Small intestine (tissue), 7 donors: ENCODE measurements at regions not wholly inside any gene's neighbourhood (a gene's known extent, or its start where the extent isn't known, plus 50 kb on each side); places are given as distances from the start of the nearest gene placed in this dataset.
"Not testable (repeated sequence)": the region's sequence is repeated elsewhere in the genome, so short reads cannot be mapped to it uniquely, and the experiment has no call there.

Source experiments
- DNase-seq, 2 donors: peaks; one replicate each; pipeline versions ENCODE4 v3.0.0 to v3.0.0-alpha.2; 2013
- FAIRE-seq: peaks from 2 replicates; lab custom pipeline; 2012; peaks lifted over from hg19 to GRCh38; lab: Jason Lieb, UNC
- H3K27ac ChIP-seq, 3 donors: one replicate each; pipeline ENCODE4 v1.5.1; 2013; ENCODE audit warnings: low read length in 2 of 3, mild to moderate bottlenecking in 2 of 3, control low read depth in 1 of 3, inconsistent platforms in 1 of 3, low read depth in 1 of 3, moderate library complexity in 1 of 3
- H3K27me3 ChIP-seq, 3 donors: one replicate each; pipeline ENCODE4 v1.6.1; 2013; ENCODE audit warnings: low read length in 3 of 3, inconsistent platforms in 1 of 3; ENCODE audit not compliant: control insufficient read depth in 3 of 3, insufficient read depth in 3 of 3
- H3K36me3 ChIP-seq, 3 donors: one replicate each; pipeline ENCODE4 v1.6.1; 2013; ENCODE audit warnings: low read length in 3 of 3, inconsistent platforms in 1 of 3, low read depth in 1 of 3, mild to moderate bottlenecking in 1 of 3, moderate library complexity in 1 of 3; ENCODE audit not compliant: control insufficient read depth in 3 of 3, insufficient read depth in 2 of 3
- H3K4me1 ChIP-seq, 3 donors: one replicate each; pipeline ENCODE4 v1.6.1; 2013; ENCODE audit warnings: low read length in 2 of 3, inconsistent platforms in 1 of 3, low read depth in 1 of 3, mild to moderate bottlenecking in 1 of 3, moderate library complexity in 1 of 3; ENCODE audit not compliant: control insufficient read depth in 3 of 3, insufficient read depth in 2 of 3
- H3K4me3 ChIP-seq, 3 donors: one replicate each; pipeline ENCODE4 v1.5.1; 2013; ENCODE audit warnings: low read length in 3 of 3, control low read depth in 1 of 3, inconsistent platforms in 1 of 3, low read depth in 1 of 3, mild to moderate bottlenecking in 1 of 3, moderate library complexity in 1 of 3
- H3K9me3 ChIP-seq, 2 donors: one replicate each; pipeline ENCODE4 v1.6.1; 2013; ENCODE audit warnings: low read depth in 1 of 2, low read length in 1 of 2; ENCODE audit not compliant: control insufficient read depth in 2 of 2, insufficient read depth in 1 of 2
- WGBS, 3 donors: extraction: QIAGEN DNeasy Blood & Tissue Kit; methylation state at CpG; one replicate each; pipeline ENCODE4 v1.1.7; 2013; 5-methylcytosine and 5-hydroxymethylcytosine counted together
- donor health status: healthy with polysubstance abuse.
- donor health status: control.
- donor health status: control.
- donor health status: Bipolar disorder and iron deficiency.
- donor health status: healthy.

DNA sequence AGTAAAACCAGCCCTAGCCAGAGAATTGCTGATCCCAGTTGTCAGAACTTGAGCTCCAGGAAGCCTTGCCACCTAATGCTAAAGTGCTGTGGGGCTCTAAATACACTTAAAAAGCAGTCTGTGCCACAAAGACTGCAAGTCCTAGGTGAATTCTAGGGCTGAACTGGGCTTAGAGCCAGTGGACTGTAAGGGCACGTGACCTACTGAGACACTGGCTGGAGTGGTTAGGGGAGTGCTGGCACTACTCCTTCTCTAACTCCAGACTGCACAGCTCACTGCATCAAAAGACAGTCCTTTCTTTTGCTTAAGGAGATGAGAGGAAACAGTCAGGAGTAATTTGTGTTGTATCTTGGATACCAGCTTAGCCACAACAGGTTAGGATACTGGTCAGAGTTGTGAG, 1240.2 kb downstream of the FAM133A start:
- Histone ChIP-seq H3K4me1 (no peaks in the 10 kb centered on the region), H3K4me3 (no peak overlapping the region), H3K27me3 (no peaks in the 10 kb centered on the region), H3K36me3 (no peaks in the 10 kb centered on the region), H3K9me3 (no peaks in the 10 kb centered on the region), H3K27ac (no peak overlapping the region)
- 64 to 82% (median 77%) methylated on average over 1 of the region's 1 CpG for WGBS, 3 donors
- DNase-seq (no peak), FAIRE-seq (no peak)

DNA sequence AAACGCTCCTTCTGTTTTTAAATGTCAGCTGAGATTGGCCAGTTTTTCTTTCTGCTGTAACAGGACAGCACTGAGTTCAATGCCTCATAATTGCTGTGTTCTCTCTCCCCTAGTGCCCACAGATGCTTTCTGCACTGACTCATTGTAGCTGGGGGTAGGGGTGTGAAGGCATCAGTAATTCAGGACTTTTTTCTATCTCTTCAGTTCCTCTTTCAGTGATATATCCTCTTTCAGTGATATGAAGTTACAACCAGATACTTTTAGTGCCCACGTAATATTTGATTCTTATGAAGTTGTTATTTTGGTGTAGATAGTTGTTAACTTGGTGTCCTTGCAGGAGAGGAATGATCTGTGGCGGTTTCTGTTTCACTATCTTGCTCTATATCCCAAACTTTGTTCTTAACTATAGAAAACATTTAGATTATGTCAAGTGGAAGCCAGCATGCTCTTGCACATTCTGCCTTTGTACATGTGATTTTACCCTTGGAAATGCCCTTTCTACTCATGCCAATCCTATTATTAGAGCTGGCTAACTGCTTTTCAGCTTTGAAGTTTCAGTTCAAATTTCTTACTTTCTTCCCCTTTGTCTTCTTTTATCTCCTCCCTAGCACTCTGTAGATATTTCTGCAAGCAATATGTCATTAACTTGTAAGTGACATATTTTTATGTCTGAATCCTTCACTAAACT, 1258.4 kb downstream of the FAM133A start:
- Histone ChIP-seq H3K36me3 (no peaks in the 10 kb centered on the region), H3K4me3 (no peak overlapping the region), H3K27ac (no peak overlapping the region), H3K27me3 (no peaks in the 10 kb centered on the region), H3K4me1 (no peaks in the 10 kb centered on the region), H3K9me3 (peaks cover 0 to 4% of the 10 kb centered on the region in 2 donors)
- DNase-seq (no peak), FAIRE-seq (no peak)
- WGBS, 3 donors: 67 to 77% (median 72%) methylated on average over 3 of the region's 3 CpGs

DNA sequence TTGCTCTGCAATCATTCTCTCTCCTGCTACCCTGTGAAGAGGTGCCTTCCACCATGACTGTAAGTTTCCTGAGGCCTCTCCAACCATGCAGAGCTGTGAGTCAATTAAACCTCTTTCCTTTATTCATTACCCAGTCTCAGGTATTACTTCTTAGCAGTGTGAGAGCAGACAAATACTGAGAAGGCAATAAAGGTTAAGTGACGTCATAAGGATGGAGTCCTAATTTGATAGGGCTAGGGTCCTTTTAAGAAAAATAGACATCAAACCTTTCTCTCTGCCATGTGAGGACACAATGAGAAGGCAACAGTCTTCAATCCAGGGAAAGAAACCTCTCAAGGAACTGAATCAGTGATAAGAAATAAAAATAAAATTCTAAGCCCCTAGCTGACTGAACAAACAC, 1262.7 kb downstream of the FAM133A start:
- Histone ChIP-seq H3K4me1 (no peaks in the 10 kb centered on the region), H3K27ac (no peak overlapping the region), H3K36me3 (no peaks in the 10 kb centered on the region), H3K4me3 (no peak overlapping the region), H3K27me3 (no peaks in the 10 kb centered on the region), H3K9me3 (peaks cover 0 to 4% of the 10 kb centered on the region in 2 donors)
- DNase-seq (no peak), FAIRE-seq (no peak)
- 45 to 84% (median 55%) methylated on average over 1 of the region's 1 CpG for WGBS, 3 donors

DNA sequence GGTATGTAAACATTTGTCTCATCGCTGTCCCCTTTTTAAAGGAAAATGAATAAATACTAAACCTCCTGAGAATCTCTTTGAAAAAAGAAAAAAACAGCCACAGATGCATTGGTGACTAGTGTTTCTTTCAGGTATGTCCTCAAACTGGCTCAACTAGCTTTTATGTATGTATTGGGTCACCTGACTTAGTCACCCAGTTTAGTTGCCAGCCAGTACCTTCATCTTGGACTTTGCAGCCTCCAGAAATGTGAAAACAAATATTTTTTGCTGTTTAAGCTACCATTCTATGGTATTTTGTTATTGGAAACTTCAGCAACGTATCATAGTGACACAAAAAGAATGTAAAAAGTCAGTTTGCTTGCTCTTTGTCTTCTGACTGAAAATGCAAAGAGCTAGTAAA, 1263.5 kb downstream of the FAM133A start:
- DNase-seq (no peak), FAIRE-seq (no peak)
- WGBS, 3 donors: 24 to 61% (median 31%) methylated on average over 2 of the region's 2 CpGs
- peaks cover 0 to 8% of the 10 kb centered on the region in 2 donors for H3K9me3 ChIP-seq
- H3K4me3 ChIP-seq: no peak overlapping the region
- no peaks in the 10 kb centered on the region for H3K27me3 ChIP-seq
- H3K4me1 ChIP-seq: no peaks in the 10 kb centered on the region
- no peaks in the 10 kb centered on the region for H3K36me3 ChIP-seq
- H3K27ac ChIP-seq: no peak overlapping the region

DNA sequence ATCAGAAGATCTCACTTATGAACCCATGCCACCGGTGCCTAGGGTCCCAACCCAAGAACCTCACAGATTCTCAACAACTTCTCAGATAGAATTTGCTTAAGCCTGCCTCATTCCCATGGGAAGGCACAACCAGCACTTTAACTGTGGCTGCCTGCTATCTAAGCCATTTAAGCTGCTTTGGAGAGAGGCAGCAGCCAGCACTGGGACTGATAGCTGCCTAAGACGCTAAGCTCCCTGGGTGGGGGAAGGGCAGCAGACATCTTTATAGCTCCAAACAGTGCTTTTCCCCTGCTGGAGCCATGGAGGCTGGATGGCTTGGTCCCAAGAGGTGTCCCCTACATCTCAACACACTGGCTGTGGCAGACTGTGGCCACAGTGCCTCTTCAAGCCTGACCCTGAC, 1268.6 kb downstream of the FAM133A start:
- Histone ChIP-seq H3K27ac (no peak overlapping the region), H3K9me3 (peaks cover 0 to 10% of the 10 kb centered on the region in 2 donors), H3K27me3 (no peaks in the 10 kb centered on the region), H3K36me3 (no peaks in the 10 kb centered on the region), H3K4me1 (no peaks in the 10 kb centered on the region), H3K4me3 (no peak overlapping the region)
- 49 to 76% (median 65%) methylated on average over 2 of the region's 2 CpGs for WGBS, 3 donors
- FAIRE-seq: no peak
- DNase-seq: no peak

DNA sequence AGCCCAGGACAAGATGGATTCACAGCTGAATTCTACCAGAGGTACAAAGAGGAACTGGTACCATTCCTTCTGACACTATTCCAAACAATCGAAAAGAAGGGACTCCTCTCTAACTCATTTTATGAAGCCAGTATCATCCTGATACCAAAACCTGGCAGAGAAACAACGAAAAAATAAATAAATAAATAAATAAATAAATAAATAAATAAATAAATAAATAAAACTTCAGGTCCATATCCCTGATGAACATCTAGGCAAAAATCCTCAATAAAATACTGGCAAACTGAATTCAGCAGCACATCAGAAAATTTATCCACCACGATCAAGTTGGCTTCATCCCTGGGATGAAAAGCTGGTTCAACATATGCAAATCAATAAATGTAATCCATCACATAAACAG, 1272.1 kb downstream of the FAM133A start:
- H3K4me3 ChIP-seq, H3K4me1 ChIP-seq, H3K27me3 ChIP-seq, H3K9me3 ChIP-seq, DNase-seq, H3K36me3 ChIP-seq, H3K27ac ChIP-seq, FAIRE-seq: not testable (repeated sequence)
- 51 to 80% (median 58%) methylated on average over 3 of the region's 3 CpGs for WGBS, 3 donors

DNA sequence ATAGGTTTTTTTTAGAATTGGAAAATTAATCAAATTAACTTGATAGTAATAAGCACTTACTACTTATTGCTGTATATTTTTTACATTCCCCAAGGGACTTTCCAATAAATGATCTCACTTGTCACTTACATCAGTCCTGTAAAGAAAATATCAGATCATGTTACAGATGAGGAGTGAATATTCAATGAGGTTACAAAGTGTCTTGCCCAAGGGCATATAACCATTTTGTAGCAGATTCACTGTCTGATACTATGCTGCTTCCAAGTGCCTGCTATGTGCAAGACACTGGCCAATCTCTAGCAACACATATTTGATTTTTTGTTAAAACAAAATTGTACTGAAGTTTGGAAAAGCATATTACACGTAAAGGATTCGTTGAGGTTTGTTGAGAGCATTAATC, 1287.7 kb downstream of the FAM133A start:
- no peak for DNase-seq
- Histone ChIP-seq H3K4me1 (no peaks in the 10 kb centered on the region), H3K9me3 (no peaks in the 10 kb centered on the region), H3K27ac (no peak overlapping the region), H3K4me3 (no peak overlapping the region), H3K36me3 (no peaks in the 10 kb centered on the region), H3K27me3 (no peaks in the 10 kb centered on the region)
- WGBS, 3 donors: 55 to 79% (median 65%) methylated on average over 2 of the region's 2 CpGs
- no peak for FAIRE-seq

DNA sequence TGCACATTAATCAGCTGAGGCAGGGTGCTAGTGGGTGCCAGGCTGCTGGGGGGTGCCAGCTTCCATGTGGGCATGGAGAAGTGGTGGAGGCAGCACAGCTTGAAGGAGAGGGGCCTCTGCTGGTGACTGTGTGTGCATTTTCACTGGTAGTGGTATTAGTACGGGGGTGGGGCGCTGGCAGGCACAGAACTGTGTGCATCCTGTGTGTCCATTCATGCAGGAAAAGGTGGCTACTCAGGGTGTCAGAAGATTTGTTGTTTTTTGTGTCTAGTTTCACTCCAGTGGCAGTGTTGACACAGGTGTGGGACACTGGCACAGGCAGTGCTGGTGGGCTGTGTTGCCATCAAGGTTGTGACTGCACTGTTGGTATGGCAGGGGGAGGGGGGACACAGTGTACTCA, 1303.6 kb downstream of the FAM133A start:
- no peaks in the 10 kb centered on the region for H3K9me3 ChIP-seq
- H3K36me3 ChIP-seq: no peaks in the 10 kb centered on the region
- H3K27ac ChIP-seq: no peak overlapping the region
- 71 to 85% (median 81%) methylated on average over 2 of the region's 2 CpGs for WGBS, 3 donors
- no peak overlapping the region for H3K4me3 ChIP-seq
- DNase-seq: no peak
- H3K27me3 ChIP-seq: no peaks in the 10 kb centered on the region
- no peak for FAIRE-seq
- no peaks in the 10 kb centered on the region for H3K4me1 ChIP-seq

DNA sequence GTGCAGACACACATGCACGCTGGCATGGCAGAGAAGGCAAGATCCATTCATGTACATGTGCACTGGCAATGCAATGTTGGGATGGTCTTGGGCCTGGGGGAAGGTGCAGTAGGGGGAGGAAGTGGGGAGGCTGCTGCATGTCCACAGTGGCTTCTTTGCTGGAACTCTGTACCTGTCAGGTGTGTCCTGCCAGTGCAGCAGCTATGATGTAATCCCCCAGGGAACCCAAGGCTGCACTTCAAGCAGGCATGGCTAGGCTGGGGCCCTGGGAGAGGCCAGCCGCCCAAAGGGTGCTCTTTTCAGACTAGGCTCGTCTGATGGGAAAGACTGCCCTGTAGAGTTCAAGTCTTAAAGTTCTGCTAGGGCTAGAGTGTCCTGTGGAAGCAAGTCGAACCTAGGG, 1304.0 kb downstream of the FAM133A start:
- no peaks in the 10 kb centered on the region for H3K27me3 ChIP-seq
- no peaks in the 10 kb centered on the region for H3K36me3 ChIP-seq
- no peaks in the 10 kb centered on the region for H3K4me1 ChIP-seq
- DNase-seq (no peak), FAIRE-seq (no peak)
- no peak overlapping the region for H3K4me3 ChIP-seq
- H3K27ac ChIP-seq: no peak overlapping the region
- 66 to 83% (median 71%) methylated on average over 4 of the region's 4 CpGs for WGBS, 3 donors
- H3K9me3 ChIP-seq: no peaks in the 10 kb centered on the region
